ENCODE measurements at regions not wholly inside any gene's neighbourhood (a gene's known extent, or its start where the extent isn't known, plus 50 kb on each side); places are given as distances from the start of the nearest gene placed in this dataset.

GRCh38 chr1:208868554-208868953, 624.4 kb upstream of the PLXNA2 start:
- H3K9me3 Mint-ChIP-seq: no peaks in the 10 kb centered on the region
- DNase-seq: no peak
- H3K4me3 Mint-ChIP-seq: no peak overlapping the region
- no peaks in the 10 kb centered on the region for H3K36me3 Mint-ChIP-seq (ENCODE audit: low read depth)
- H3K27me3 Mint-ChIP-seq (ENCODE audit: low read depth): no peaks in the 10 kb centered on the region
- no peaks in the 10 kb centered on the region for H3K4me1 Mint-ChIP-seq (ENCODE audit: low read depth)
- intact Hi-C loops (cut with micrococcal nuclease): no loop called here
- no peak overlapping the region for H3K27ac Mint-ChIP-seq
- CTCF ChIA-PET: no interaction called here

- H3K27ac Mint-ChIP-seq: no peak overlapping the region
- no peak overlapping the region for H3K4me3 Mint-ChIP-seq
- H3K36me3 Mint-ChIP-seq (ENCODE audit: low read depth): no peaks in the 10 kb centered on the region
- intact Hi-C loops (cut with micrococcal nuclease): no loop called here
- peaks cover 2% of the 10 kb centered on the region for H3K27me3 Mint-ChIP-seq (ENCODE audit: low read depth)
- H3K4me1 Mint-ChIP-seq (ENCODE audit: low read depth): no peaks in the 10 kb centered on the region
- CTCF ChIA-PET: no interaction called here
- H3K9me3 Mint-ChIP-seq: no peaks in the 10 kb centered on the region
- DNase-seq: no peak
Measured at GRCh38 chr1:208874915-208875314, 630.7 kb upstream of the PLXNA2 start.

GRCh38 chr1:208879022-208879421, 634.8 kb upstream of the PLXNA2 start:
- Mint-ChIP-seq H3K27ac (no peak overlapping the region), H3K9me3 (no peaks in the 10 kb centered on the region), H3K36me3 (ENCODE audit: low read depth) (no peaks in the 10 kb centered on the region), H3K27me3 (ENCODE audit: low read depth) (peaks cover 5% of the 10 kb centered on the region), H3K4me1 (ENCODE audit: low read depth) (no peaks in the 10 kb centered on the region), H3K4me3 (no peak overlapping the region)
- no peak for DNase-seq
- intact Hi-C loops (cut with micrococcal nuclease): no loop called here
- CTCF ChIA-PET: interaction anchor here (0.6 kb wide), 1 partner anchor 446 kb away, joined by 4 read pairs; no protein-coding TSS in a partner anchor

- Mint-ChIP-seq H3K27ac (no peak overlapping the region), H3K27me3 (ENCODE audit: low read depth) (peaks cover 5% of the 10 kb centered on the region), H3K4me1 (ENCODE audit: low read depth) (no peaks in the 10 kb centered on the region), H3K9me3 (no peaks in the 10 kb centered on the region), H3K36me3 (ENCODE audit: low read depth) (no peaks in the 10 kb centered on the region), H3K4me3 (no peak overlapping the region)
- no peak for DNase-seq
- intact Hi-C loops (cut with micrococcal nuclease): no loop called here
- CTCF ChIA-PET: no interaction called here
Measured at GRCh38 chr1:208880433-208881100, 636.4 kb upstream of the PLXNA2 start.

- no peak overlapping the region for H3K27ac Mint-ChIP-seq
- peaks cover 3% of the 10 kb centered on the region for H3K27me3 Mint-ChIP-seq (ENCODE audit: low read depth)
- H3K9me3 Mint-ChIP-seq: no peaks in the 10 kb centered on the region
- CTCF ChIA-PET: no interaction called here
- no peaks in the 10 kb centered on the region for H3K4me1 Mint-ChIP-seq (ENCODE audit: low read depth)
- intact Hi-C loops (cut with micrococcal nuclease): no loop called here
- DNase-seq: no peak
- no peaks in the 10 kb centered on the region for H3K36me3 Mint-ChIP-seq (ENCODE audit: low read depth)
- H3K4me3 Mint-ChIP-seq: no peak overlapping the region
Measured at GRCh38 chr1:208885060-208885459, 640.9 kb upstream of the PLXNA2 start.

GRCh38 chr1:208885650-208886049, 641.5 kb upstream of the PLXNA2 start:
- no peaks in the 10 kb centered on the region for H3K9me3 Mint-ChIP-seq
- intact Hi-C loops (cut with micrococcal nuclease): no loop called here
- CTCF ChIA-PET: no interaction called here

GRCh38 chr1:208888376-208888775, 644.2 kb upstream of the PLXNA2 start:
- no peaks in the 10 kb centered on the region for H3K9me3 Mint-ChIP-seq
- H3K4me3 Mint-ChIP-seq: no peak overlapping the region
- DNase-seq: no peak
- no peaks in the 10 kb centered on the region for H3K36me3 Mint-ChIP-seq (ENCODE audit: low read depth)
- H3K27me3 Mint-ChIP-seq (ENCODE audit: low read depth): peaks cover under 1% of the 10 kb centered on the region
- intact Hi-C loops (cut with micrococcal nuclease): no loop called here
- CTCF ChIA-PET: no interaction called here
- H3K27ac Mint-ChIP-seq: no peak overlapping the region
- no peaks in the 10 kb centered on the region for H3K4me1 Mint-ChIP-seq (ENCODE audit: low read depth)

More at GRCh38 chr1:208885650-208886049, 641.5 kb upstream of the PLXNA2 start:
- Mint-ChIP-seq H3K27ac (no peak overlapping the region), H3K4me1 (ENCODE audit: low read depth) (no peaks in the 10 kb centered on the region), H3K4me3 (no peak overlapping the region), H3K36me3 (ENCODE audit: low read depth) (no peaks in the 10 kb centered on the region), H3K27me3 (ENCODE audit: low read depth) (no peaks in the 10 kb centered on the region)
- DNase-seq: no peak

GRCh38 chr1:208892147-208892546, 648.0 kb upstream of the PLXNA2 start:
- CTCF ChIA-PET: no interaction called here
- H3K27ac Mint-ChIP-seq: no peak overlapping the region
- H3K9me3 Mint-ChIP-seq: peaks cover 2% of the 10 kb centered on the region
- no peaks in the 10 kb centered on the region for H3K4me1 Mint-ChIP-seq (ENCODE audit: low read depth)
- H3K27me3 Mint-ChIP-seq (ENCODE audit: low read depth): peaks cover 3% of the 10 kb centered on the region
- intact Hi-C loops (cut with micrococcal nuclease): no loop called here
- H3K4me3 Mint-ChIP-seq: no peak overlapping the region
- H3K36me3 Mint-ChIP-seq (ENCODE audit: low read depth): no peaks in the 10 kb centered on the region
- DNase-seq: no peak

- H3K9me3 Mint-ChIP-seq: peaks cover 2% of the 10 kb centered on the region
- no peak for DNase-seq
- no peak overlapping the region for H3K4me3 Mint-ChIP-seq
- H3K4me1 Mint-ChIP-seq (ENCODE audit: low read depth): no peaks in the 10 kb centered on the region
- H3K27ac Mint-ChIP-seq: no peak overlapping the region
- intact Hi-C loops (cut with micrococcal nuclease): no loop called here
- H3K27me3 Mint-ChIP-seq (ENCODE audit: low read depth): peaks cover 3% of the 10 kb centered on the region
- CTCF ChIA-PET: no interaction called here
- H3K36me3 Mint-ChIP-seq (ENCODE audit: low read depth): no peaks in the 10 kb centered on the region
Measured at GRCh38 chr1:208893251-208893650, 649.1 kb upstream of the PLXNA2 start.

- intact Hi-C loops (cut with micrococcal nuclease): no loop called here
- DNase-seq: no peak
- H3K27me3 Mint-ChIP-seq (ENCODE audit: low read depth): peaks cover 3% of the 10 kb centered on the region
- no peaks in the 10 kb centered on the region for H3K36me3 Mint-ChIP-seq (ENCODE audit: low read depth)
- no peak overlapping the region for H3K27ac Mint-ChIP-seq
- H3K4me1 Mint-ChIP-seq (ENCODE audit: low read depth): no peaks in the 10 kb centered on the region
- peaks cover 2% of the 10 kb centered on the region for H3K9me3 Mint-ChIP-seq
- no peak overlapping the region for H3K4me3 Mint-ChIP-seq
- CTCF ChIA-PET: no interaction called here
Measured at GRCh38 chr1:208895181-208895580, 651.0 kb upstream of the PLXNA2 start.

- no peak for DNase-seq
- Mint-ChIP-seq H3K27me3 (ENCODE audit: low read depth) (peaks cover 3% of the 10 kb centered on the region), H3K4me3 (no peak overlapping the region), H3K36me3 (ENCODE audit: low read depth) (no peaks in the 10 kb centered on the region), H3K4me1 (ENCODE audit: low read depth) (no peaks in the 10 kb centered on the region), H3K9me3 (peaks cover 2% of the 10 kb centered on the region), H3K27ac (no peak overlapping the region)
- intact Hi-C loops (cut with micrococcal nuclease): no loop called here
- CTCF ChIA-PET: no interaction called here
Measured at GRCh38 chr1:208895820-208896219, 651.6 kb upstream of the PLXNA2 start.

- peaks cover 4% of the 10 kb centered on the region for H3K9me3 Mint-ChIP-seq
- H3K4me1 Mint-ChIP-seq (ENCODE audit: low read depth): no peaks in the 10 kb centered on the region
- no peaks in the 10 kb centered on the region for H3K36me3 Mint-ChIP-seq (ENCODE audit: low read depth)
- no peak overlapping the region for H3K4me3 Mint-ChIP-seq
- CTCF ChIA-PET: no interaction called here
- DNase-seq: no peak
- intact Hi-C loops (cut with micrococcal nuclease): no loop called here
- peaks cover 5% of the 10 kb centered on the region for H3K27me3 Mint-ChIP-seq (ENCODE audit: low read depth)
- H3K27ac Mint-ChIP-seq: no peak overlapping the region
Measured at GRCh38 chr1:208896768-208897167, 652.6 kb upstream of the PLXNA2 start.

GRCh38 chr1:208899438-208899837, 655.3 kb upstream of the PLXNA2 start:
- Mint-ChIP-seq H3K27me3 (ENCODE audit: low read depth) (peaks cover 2% of the 10 kb centered on the region), H3K4me1 (ENCODE audit: low read depth) (no peaks in the 10 kb centered on the region), H3K27ac (no peak overlapping the region), H3K4me3 (no peak overlapping the region), H3K36me3 (ENCODE audit: low read depth) (no peaks in the 10 kb centered on the region), H3K9me3 (peaks cover 4% of the 10 kb centered on the region)
- intact Hi-C loops (cut with micrococcal nuclease): no loop called here
- DNase-seq: no peak
- CTCF ChIA-PET: no interaction called here

Data from activated naive CD4-positive, alpha-beta T cell treated with anti-CD3 and anti-CD28 coated beads for 36 hours (primary cell).